ENCODE measurements at regions not wholly inside any gene's neighbourhood (a gene's known extent, or its start where the extent isn't known, plus 50 kb on each side); places are given as distances from the start of the nearest gene placed in this dataset.

GRCh38 chr1:195550071-195550862, 1058.0 kb downstream of the KCNT2 start:
- no peak for DNase-seq (ENCODE audit: low read depth)

GRCh38 chr1:195530961-195531360, 1077.3 kb downstream of the KCNT2 start:
- DNase-seq (ENCODE audit: low read depth), result no peak

- no peak for DNase-seq (ENCODE audit: low read depth)
Observed at GRCh38 chr1:195529881-195530280, 1078.4 kb downstream of the KCNT2 start.

GRCh38 chr1:195520757-195521156, 1087.5 kb downstream of the KCNT2 start:
- DNase-seq (ENCODE audit: low read depth), result no peak

- no peak for DNase-seq (ENCODE audit: low read depth)
Observed at GRCh38 chr1:195516036-195516435, 1092.2 kb downstream of the KCNT2 start.

GRCh38 chr1:195511501-195511900, 1096.7 kb downstream of the KCNT2 start:
- no peak for DNase-seq (ENCODE audit: low read depth)

GRCh38 chr1:195501118-195501517, 1107.1 kb downstream of the KCNT2 start:
- DNase-seq (ENCODE audit: low read depth), result no peak

- DNase-seq (ENCODE audit: low read depth), result no peak
Observed at GRCh38 chr1:195495720-195496635, 1112.3 kb downstream of the KCNT2 start.

- no peak for DNase-seq (ENCODE audit: low read depth)
Observed at GRCh38 chr1:195482137-195482536, 1126.1 kb downstream of the KCNT2 start.

- DNase-seq (ENCODE audit: low read depth), result no peak
Observed at GRCh38 chr1:195481293-195481692, 1126.9 kb downstream of the KCNT2 start.

- no peak for DNase-seq (ENCODE audit: low read depth)
Observed at GRCh38 chr1:195475568-195475967, 1132.7 kb downstream of the KCNT2 start.

- no peak for DNase-seq (ENCODE audit: low read depth)
Observed at GRCh38 chr1:195472291-195472690, 1135.9 kb downstream of the KCNT2 start.

GRCh38 chr1:195466639-195467038, 1141.6 kb downstream of the KCNT2 start:
- DNase-seq (ENCODE audit: low read depth), result no peak

GRCh38 chr1:195462646-195463045, 1145.6 kb downstream of the KCNT2 start:
- peak; percentile 0 for DNase-seq (ENCODE audit: low read depth)

- no peak for DNase-seq (ENCODE audit: low read depth)
Observed at GRCh38 chr1:195462152-195462551, 1146.1 kb downstream of the KCNT2 start.

- no peak for DNase-seq (ENCODE audit: low read depth)
Observed at GRCh38 chr1:195458365-195458764, 1149.9 kb downstream of the KCNT2 start.

- DNase-seq (ENCODE audit: low read depth), result no peak
Observed at GRCh38 chr1:195450794-195451193, 1157.4 kb downstream of the KCNT2 start.

- no peak for DNase-seq (ENCODE audit: low read depth)
Observed at GRCh38 chr1:195439661-195440060, 1168.6 kb downstream of the KCNT2 start.

- no peak for DNase-seq (ENCODE audit: low read depth)
Observed at GRCh38 chr1:195434566-195435203, 1173.6 kb downstream of the KCNT2 start.

- DNase-seq (ENCODE audit: low read depth), result no peak
Observed at GRCh38 chr1:195430826-195431225, 1177.4 kb downstream of the KCNT2 start.

GRCh38 chr1:195428927-195429326, 1179.3 kb downstream of the KCNT2 start:
- no peak for DNase-seq (ENCODE audit: low read depth)

GRCh38 chr1:195415584-195415983, 1192.7 kb downstream of the KCNT2 start:
- no peak for DNase-seq (ENCODE audit: low read depth)

GRCh38 chr1:195394567-195394966, 1213.7 kb downstream of the KCNT2 start:
- no peak for DNase-seq (ENCODE audit: low read depth)
